ENCODE measurements at regions not wholly inside any gene's neighbourhood (a gene's known extent, or its start where the extent isn't known, plus 50 kb on each side); places are given as distances from the start of the nearest gene placed in this dataset.

- no peak for TF ChIP-seq CTCF (IDR thresholded peaks at IDR 0.05)
- TF ChIP-seq POLR2A (IDR thresholded peaks at IDR 0.05) = no peak
- TF ChIP-seq POLR2AphosphoS5 (IDR thresholded peaks at IDR 0.05) = no peak
These were observed 216.9 kb upstream of the ARHGAP20 start for GRCh38 chr11:110929129-110929528.
